ENCODE measurements at regions not wholly inside any gene's neighbourhood (a gene's known extent, or its start where the extent isn't known, plus 50 kb on each side); places are given as distances from the start of the nearest gene placed in this dataset.

- TF ChIP-seq CTCF (conservative IDR thresholded peaks at IDR 0.05) (no peak), ZFX (IDR thresholded peaks at IDR 0.05) (no peak)
Observed at GRCh38 chr11:43545610-43546009, 134.9 kb upstream of the HSD17B12 start.
